OCI-LY7 (cell line): ENCODE measurements at regions not wholly inside any gene's neighbourhood (a gene's known extent, or its start where the extent isn't known, plus 50 kb on each side); places are given as distances from the start of the nearest gene placed in this dataset.

Experiments
- BruUV-seq: library from RNA; stranded (reverse); fragments of 400-500 nt; replicated peaks from 2 replicates; lab custom pipeline; 2021; lab: Mats Ljungman, UMichigan
- CTCF ChIA-PET: fragments of 300-600 bp; sonication (Branson Sonifier 250); formaldehyde crosslinking; loops from one replicate; lab custom pipeline; 2022; ENCODE audit warnings: antibody characterized with exemption; ENCODE audit not compliant: unreplicated experiment; lab: Charles Lee
- POLR2A ChIA-PET: fragments of 300-600 bp; sonication (Branson Sonifier 250); formaldehyde crosslinking; loops from one replicate; lab custom pipeline; 2022; ENCODE audit warnings: antibody characterized with exemption; lab: Charles Lee
- DNase-seq: peaks from one replicate; pipeline ENCODE4 v3.0.0-alpha.2; 2015; ENCODE audit warnings: low spot score
- H2AFZ ChIP-seq: fragments of 200-600 bp; sonication (generic), shearing (Covaris generic); 2 replicates; pipeline ENCODE4 v1.6.1; 2014; ENCODE audit warnings: mild to moderate bottlenecking, antibody characterized with exemption, low read length, moderate library complexity
- H3K27ac ChIP-seq: fragments of 200-600 bp; sonication (generic); 2 replicates; pipeline ENCODE4 v1.5.1; 2014; ENCODE audit warnings: mixed run types, low read depth, mild to moderate bottlenecking, moderate library complexity, low read length, inconsistent platforms; ENCODE audit not compliant: poor library complexity, severe bottlenecking
- H3K36me3 ChIP-seq: fragments of 200-600 bp; sonication (generic); 2 replicates; pipeline ENCODE4 v1.6.1; 2014; ENCODE audit warnings: mild to moderate bottlenecking, antibody characterized with exemption, low read length, moderate library complexity, mixed read lengths; ENCODE audit not compliant: insufficient read depth
- H3K4me1 ChIP-seq: fragments of 200-600 bp; sonication (generic); 2 replicates; pipeline ENCODE4 v1.5.1; 2014; ENCODE audit warnings: mild to moderate bottlenecking, low read length; ENCODE audit not compliant: insufficient read depth, poor library complexity, severe bottlenecking
- H3K4me2 ChIP-seq: fragments of 200-600 bp; sonication (generic); 2 replicates; pipeline ENCODE4 v1.6.1; 2014; ENCODE audit warnings: mild to moderate bottlenecking, low read length
- H3K4me3 ChIP-seq: fragments of 200-600 bp; sonication (generic); 2 replicates; pipeline ENCODE4 v1.5.1; 2014; ENCODE audit warnings: mild to moderate bottlenecking, low read depth, low read length; ENCODE audit not compliant: poor library complexity, severe bottlenecking
- H3K79me2 ChIP-seq: fragments of 200-600 bp; sonication (generic); 2 replicates; pipeline ENCODE4 v1.6.1; 2016; ENCODE audit warnings: low read depth, mild to moderate bottlenecking, low read length, moderate library complexity, mixed read lengths; ENCODE audit not compliant: insufficient read depth
- H3K9me2 ChIP-seq: fragments of 200-600 bp; sonication (generic); 2 replicates; pipeline ENCODE4 v1.6.1; 2016; ENCODE audit warnings: mild to moderate bottlenecking, low read length, mixed read lengths; ENCODE audit not compliant: insufficient read depth
- H3K9me3 ChIP-seq: fragments of 200-600 bp; sonication (generic); 2 replicates; pipeline ENCODE4 v1.6.1; 2014; ENCODE audit warnings: mild to moderate bottlenecking, mixed run types, low read length, mixed read lengths
- H4K20me1 ChIP-seq: fragments of 200-600 bp; sonication (generic); 2 replicates; pipeline ENCODE4 v1.6.1; 2014; ENCODE audit warnings: mild to moderate bottlenecking, antibody characterized with exemption, low read length, moderate library complexity, mixed read lengths; ENCODE audit not compliant: insufficient read depth
- CTCF ChIP-seq: fragments of 200-600 bp; sonication (generic); conservative IDR thresholded peaks from 2 replicates; pipeline ENCODE4 v1.5.1; 2014; ENCODE audit warnings: mild to moderate bottlenecking, antibody characterized with exemption, low read length, moderate library complexity, mixed read lengths
- EZH2phosphoT487 ChIP-seq: fragments of 200-600 bp; sonication (generic); IDR thresholded peaks from 2 replicates; pipeline ENCODE4 v1.6.1; 2018; ENCODE audit warnings: low read depth, borderline replicate concordance, mild to moderate bottlenecking, mixed run types, antibody characterized with exemption, low read length, moderate library complexity, mixed read lengths
- intact Hi-C: fragments of 100-400 bp; cut with micrococcal nuclease; formaldehyde crosslinking; loops from one replicate; pipeline ENCODE4 v1.10.0; 2022; ENCODE audit not compliant: unreplicated experiment

- Histone ChIP-seq H4K20me1 (no peaks in the 10 kb centered on the region), H3K9me2 (no peaks in the 10 kb centered on the region), H3K27ac (no peak overlapping the region), H3K4me3 (no peak overlapping the region), H3K79me2 (no peaks in the 10 kb centered on the region), H3K4me2 (no peak overlapping the region), H3K4me1 (no peaks in the 10 kb centered on the region), H3K9me3 (no peaks in the 10 kb centered on the region), H3K36me3 (no peaks in the 10 kb centered on the region), H2AFZ (no peak overlapping the region)
- no TSS peak for BruUV-seq
- ChIA-PET CTCF (no interaction called here), POLR2A (no interaction called here)
- intact Hi-C loops, result no loop called here
- DNase-seq, result no peak
- no peak for TF ChIP-seq CTCF
- TF ChIP-seq EZH2phosphoT487, result no peak
These were observed 235.2 kb downstream of the ALDH8A1 start for GRCh38 chr6:134714679-134715078.

GRCh38 chr6:134714113-134714512 lies 235.8 kb downstream of the ALDH8A1 start:
- POLR2A ChIA-PET, result interaction anchor here (0.7 kb wide), 1 partner anchor 443 kb away, joined by 3 read pairs; no protein-coding TSS in a partner anchor

GRCh38 chr6:134712311-134712710 lies 237.6 kb downstream of the ALDH8A1 start:
- Histone ChIP-seq H3K4me3 (no peak overlapping the region), H3K9me2 (no peaks in the 10 kb centered on the region), H3K4me2 (no peak overlapping the region), H3K4me1 (no peaks in the 10 kb centered on the region), H3K36me3 (no peaks in the 10 kb centered on the region), H2AFZ (no peak overlapping the region), H3K79me2 (no peaks in the 10 kb centered on the region), H3K27ac (no peak overlapping the region), H4K20me1 (no peaks in the 10 kb centered on the region), H3K9me3 (no peaks in the 10 kb centered on the region)
- no peak for DNase-seq
- TF ChIP-seq CTCF (no peak), EZH2phosphoT487 (no peak)
- ChIA-PET CTCF (no interaction called here), POLR2A (interaction anchor here (0.8 to 1.6 kb wide), 2 partner anchors 15 to 63 kb away, joined by 3 to 4 read pairs; no protein-coding TSS in a partner anchor)
- intact Hi-C loops, result no loop called here
- no TSS peak for BruUV-seq

More at GRCh38 chr6:134714113-134714512, 235.8 kb downstream of the ALDH8A1 start:
- Histone ChIP-seq H3K27ac (no peak overlapping the region), H4K20me1 (no peaks in the 10 kb centered on the region), H3K36me3 (no peaks in the 10 kb centered on the region), H3K4me1 (no peaks in the 10 kb centered on the region), H3K4me3 (no peak overlapping the region), H3K4me2 (no peak overlapping the region), H3K9me3 (no peaks in the 10 kb centered on the region), H2AFZ (no peak overlapping the region), H3K9me2 (no peaks in the 10 kb centered on the region), H3K79me2 (no peaks in the 10 kb centered on the region)
- DNase-seq, result no peak
- intact Hi-C loops, result no loop called here
- CTCF ChIA-PET, result no interaction called here
- no TSS peak for BruUV-seq
- TF ChIP-seq CTCF, result no peak
